Liver (tissue), 8 donors: ENCODE measurements at regions not wholly inside any gene's neighbourhood (a gene's known extent, or its start where the extent isn't known, plus 50 kb on each side); places are given as distances from the start of the nearest gene placed in this dataset.

Experiments
- DNase-seq: peaks from one replicate; pipeline ENCODE4 v3.0.0-alpha.2; 2017; ENCODE audit warnings: low spot score
- H3K27ac ChIP-seq, 2 donors: one replicate each; pipeline ENCODE4 v1.7.0; 2013; ENCODE audit warnings: inconsistent platforms in 2 of 2, low read length in 2 of 2, control low read depth in 1 of 2, low read depth in 1 of 2, mild to moderate bottlenecking in 1 of 2
- H3K27me3 ChIP-seq, 4 donors: one replicate each; pipeline versions ENCODE4 v1.6.1 to v1.7.0; 2013; ENCODE audit warnings: low read length in 3 of 4, inconsistent platforms in 1 of 4, mild to moderate bottlenecking in 1 of 4, moderate library complexity in 1 of 4; ENCODE audit not compliant: control insufficient read depth in 4 of 4, insufficient read depth in 4 of 4
- H3K36me3 ChIP-seq, 4 donors: one replicate each; pipeline versions ENCODE4 v1.6.1 to v1.7.0; 2013; ENCODE audit warnings: low read length in 3 of 4, mild to moderate bottlenecking in 3 of 4, low read depth in 1 of 4, moderate library complexity in 1 of 4; ENCODE audit not compliant: control insufficient read depth in 4 of 4, insufficient read depth in 3 of 4
- H3K4me1 ChIP-seq, 4 donors: one replicate each; pipeline versions ENCODE4 v1.6.1 to v1.7.0; 2013; ENCODE audit warnings: low read length in 3 of 4, mild to moderate bottlenecking in 3 of 4, moderate library complexity in 1 of 4; ENCODE audit not compliant: control insufficient read depth in 4 of 4, insufficient read depth in 4 of 4
- H3K4me3 ChIP-seq, 3 donors: one replicate each; pipeline versions ENCODE4 v1.6.1 to v1.7.0; 2013; ENCODE audit warnings: low read length in 3 of 3, control low read depth in 1 of 3, low read depth in 1 of 3, mild to moderate bottlenecking in 1 of 3
- H3K9ac ChIP-seq, 2 donors: one replicate each; pipeline ENCODE4 v1.7.0; 2013; ENCODE audit warnings: low read length in 2 of 2, mild to moderate bottlenecking in 2 of 2, moderate library complexity in 2 of 2, control low read depth in 1 of 2, low read depth in 1 of 2
- H3K9me3 ChIP-seq, 4 donors: one replicate each; pipeline versions ENCODE4 v1.6.1 to v1.7.0; 2013; ENCODE audit warnings: low read length in 3 of 4; ENCODE audit not compliant: control insufficient read depth in 4 of 4
- ATF3 ChIP-seq: IDR thresholded peaks from 2 replicates; pipeline ENCODE4 v1.6.1; 2016; ENCODE audit warnings: antibody characterized with exemption
- CTCF ChIP-seq: fragments of 150-350 bp; IDR thresholded peaks from 2 replicates; pipeline ENCODE4 v1.5.1; 2017; ENCODE audit warnings: improper control_type of control experiment, low read depth, low read length; ENCODE audit not compliant: missing input control
- EGR1 ChIP-seq, 2 donors: IDR thresholded peaks; 2 replicates each; pipeline ENCODE4 v1.6.1; 2016 to 2018; ENCODE audit warnings: antibody characterized with exemption in 2 of 2, low read depth in 2 of 2
- FOXA1 ChIP-seq: IDR thresholded peaks from 2 replicates; pipeline ENCODE4 v1.6.1; 2016; ENCODE audit warnings: antibody characterized with exemption
- FOXA2 ChIP-seq: IDR thresholded peaks from 2 replicates; pipeline ENCODE4 v1.6.1; 2016; ENCODE audit warnings: antibody characterized with exemption
- GABPA ChIP-seq, 2 donors: IDR thresholded peaks in 1 of 2; conservative IDR thresholded peaks in 1 of 2; 2 replicates each; pipeline ENCODE4 v1.6.1; 2016; ENCODE audit warnings: antibody characterized with exemption in 2 of 2, mild to moderate bottlenecking in 1 of 2, moderate library complexity in 1 of 2
- HNF4A ChIP-seq, 2 donors: conservative IDR thresholded peaks; 2 replicates each; pipeline ENCODE4 v1.6.1; 2016; ENCODE audit warnings: antibody characterized with exemption in 2 of 2, mild to moderate bottlenecking in 2 of 2
- JUND ChIP-seq, 2 donors: IDR thresholded peaks; 2 replicates each; pipeline ENCODE4 v1.6.1; 2016; ENCODE audit warnings: antibody characterized with exemption in 2 of 2
- MAX ChIP-seq: IDR thresholded peaks from 2 replicates; pipeline ENCODE4 v1.6.1; 2016; ENCODE audit warnings: antibody characterized with exemption
- NR2F2 ChIP-seq: IDR thresholded peaks from 2 replicates; pipeline ENCODE4 v1.6.1; 2016; ENCODE audit warnings: antibody characterized with exemption
- RAD21 ChIP-seq, 2 donors: IDR thresholded peaks; 2 replicates each; pipeline ENCODE4 v1.6.1; 2016; ENCODE audit warnings: antibody characterized with exemption in 2 of 2, mild to moderate bottlenecking in 2 of 2
- REST ChIP-seq: IDR thresholded peaks from 2 replicates; pipeline ENCODE4 v1.6.1; 2016; ENCODE audit warnings: antibody characterized with exemption, mild to moderate bottlenecking
- RXRA ChIP-seq, 2 donors: IDR thresholded peaks; 2 replicates each; pipeline ENCODE4 v1.6.1; 2017 to 2018; ENCODE audit warnings: antibody characterized with exemption in 2 of 2, mild to moderate bottlenecking in 1 of 2
- SP1 ChIP-seq: IDR thresholded peaks from 2 replicates; pipeline ENCODE4 v1.6.1; 2018; ENCODE audit warnings: antibody characterized with exemption, mild to moderate bottlenecking
- TAF1 ChIP-seq: conservative IDR thresholded peaks from 2 replicates; pipeline ENCODE4 v1.6.1; 2016; ENCODE audit warnings: antibody characterized with exemption, mild to moderate bottlenecking
- YY1 ChIP-seq: IDR thresholded peaks from 2 replicates; pipeline ENCODE4 v1.6.1; 2016; ENCODE audit warnings: antibody characterized with exemption, mild to moderate bottlenecking
- ZBTB33 ChIP-seq: IDR thresholded peaks from 2 replicates; pipeline ENCODE4 v1.6.1; 2016; ENCODE audit warnings: antibody characterized with exemption
- WGBS: extraction: QIAGEN DNeasy Blood & Tissue Kit; methylation state at CpG from one replicate; pipeline ENCODE4 v1.1.7; 2013; 5-methylcytosine and 5-hydroxymethylcytosine counted together
- donor health status: healthy.
- donor health status: healthy.
- donor health status: healthy.
- donor health status: healthy.
- donor health status: healthy.

- Histone ChIP-seq H3K4me3 (no peak overlapping the region), H3K9ac (no peak overlapping the region), H3K27me3 (no peaks in the 10 kb centered on the region), H3K9me3 (no peaks in the 10 kb centered on the region), H3K4me1 (no peaks in the 10 kb centered on the region), H3K36me3 (no peaks in the 10 kb centered on the region), H3K27ac (no peak overlapping the region)
- TF ChIP-seq MAX (no peak), YY1 (no peak)
- DNase-seq: no peak
- 92% methylated on average over 6 of the region's 6 CpGs for WGBS
These were observed 190.9 kb downstream of the RPS24 start for GRCh38 chr10:78224602-78225001.

GRCh38 chr10:78225594-78225993 lies 191.9 kb downstream of the RPS24 start:
- Histone ChIP-seq H3K4me3 (no peak overlapping the region), H3K27me3 (no peaks in the 10 kb centered on the region), H3K27ac (no peak overlapping the region), H3K36me3 (no peaks in the 10 kb centered on the region), H3K9ac (no peak overlapping the region), H3K9me3 (no peaks in the 10 kb centered on the region), H3K4me1 (no peaks in the 10 kb centered on the region)
- 94% methylated on average over 10 of the region's 10 CpGs for WGBS
- no peak for TF ChIP-seq RAD21 (IDR thresholded peaks at IDR 0.05)
- TF ChIP-seq JUND (IDR thresholded peaks at IDR 0.05): no peak
- no peak for TF ChIP-seq NR2F2
- TF ChIP-seq REST: no peak
- no peak for TF ChIP-seq FOXA1
- no peak for TF ChIP-seq GABPA (IDR thresholded peaks at IDR 0.05 in 1 of 2, conservative IDR thresholded peaks at IDR 0.05 in 1 of 2)
- no peak for DNase-seq

- Histone ChIP-seq H3K27ac (no peak overlapping the region), H3K4me1 (no peaks in the 10 kb centered on the region)
- WGBS: 91% methylated on average over 9 of the region's 9 CpGs
- TF ChIP-seq NR2F2: no peak
- no peak for TF ChIP-seq ZBTB33
- no peak for TF ChIP-seq MAX
- no peak for TF ChIP-seq ATF3
- TF ChIP-seq GABPA (IDR thresholded peaks at IDR 0.05 in 1 of 2, conservative IDR thresholded peaks at IDR 0.05 in 1 of 2): no peak
- TF ChIP-seq CTCF: no peak
- TF ChIP-seq TAF1: no peak
- TF ChIP-seq RAD21 (IDR thresholded peaks at IDR 0.05): no peak
- TF ChIP-seq RXRA (IDR thresholded peaks at IDR 0.05): no peak
- no peak for TF ChIP-seq REST
- no peak for TF ChIP-seq FOXA2
- TF ChIP-seq JUND (IDR thresholded peaks at IDR 0.05): no peak
- TF ChIP-seq EGR1 (IDR thresholded peaks at IDR 0.05; ENCODE audit: low read depth in 2 of 2): no peak
- no peak for TF ChIP-seq HNF4A (conservative IDR thresholded peaks at IDR 0.05)
- no peak for TF ChIP-seq YY1
- no peak for TF ChIP-seq SP1
These were observed 195.8 kb downstream of the RPS24 start for GRCh38 chr10:78229489-78229888.

More at GRCh38 chr10:78229489-78229888, 195.8 kb downstream of the RPS24 start:
- Histone ChIP-seq H3K36me3 (no peaks in the 10 kb centered on the region), H3K9ac (no peak overlapping the region), H3K4me3 (no peak overlapping the region), H3K9me3 (no peaks in the 10 kb centered on the region), H3K27me3 (no peaks in the 10 kb centered on the region)
- DNase-seq: no peak
